T-cell (primary cell): ENCODE measurements at regions not wholly inside any gene's neighbourhood (a gene's known extent, or its start where the extent isn't known, plus 50 kb on each side); places are given as distances from the start of the nearest gene placed in this dataset.

Experiments
- ATAC-seq, 4 experiments: fragments of 200-7000 bp in 3 of 4; fragments of 150-1000 bp in 1 of 4; cut with Tn5 transposase; replicated peaks in 1 of 4; 1 replicate in 3 of 4; 2 replicates in 1 of 4; pipeline ENCODE4 v1.10.0; 2021; ENCODE audit warnings: moderate library complexity in 3 of 4, mild to moderate bottlenecking in 2 of 4, moderate number of reproducible peaks in 1 of 4
- CTCF ChIA-PET, 2 donors: fragments of 300-600 bp; sonication (Branson Sonifier 250); formaldehyde crosslinking; loops; one replicate each; lab custom pipeline; 2022; ENCODE audit warnings: antibody characterized with exemption in 2 of 2; lab: Charles Lee
- POLR2A ChIA-PET, 2 donors: fragments of 300-600 bp; sonication (Branson Sonifier 250); formaldehyde crosslinking; loops; one replicate each; lab custom pipeline; 2022; ENCODE audit warnings: antibody characterized with exemption in 2 of 2; lab: Charles Lee
- DNase-seq, 35 experiments: peaks; one replicate each; pipeline versions ENCODE4 v3.0.0 to v3.0.0-alpha.2; 2013 to 2023
- H3K27ac ChIP-seq: one replicate; pipeline ENCODE4 v1.5.1; 2013; ENCODE audit warnings: low read length
- H3K27me3 ChIP-seq, 2 experiments: replicated peaks in 1 of 2; 1 replicate in 1 of 2; 2 replicates in 1 of 2; pipeline versions ENCODE4 v1.6.1 to v1.7.0; 2013; ENCODE audit warnings: low read length in 1 of 2, mixed read lengths in 1 of 2; ENCODE audit not compliant: control insufficient read depth in 2 of 2, insufficient read depth in 2 of 2; ENCODE audit errors: extremely low read depth in 1 of 2
- H3K36me3 ChIP-seq, 2 donors: 1 replicate in 1 of 2; 2 replicates in 1 of 2; pipeline versions ENCODE4 v1.6.1 to v1.7.0; 2013; ENCODE audit warnings: low read length in 1 of 2; ENCODE audit not compliant: control insufficient read depth in 2 of 2, insufficient read depth in 1 of 2; ENCODE audit errors: extremely low read depth in 1 of 2
- H3K4me1 ChIP-seq, 2 experiments: 1 replicate in 1 of 2; 2 replicates in 1 of 2; pipeline versions ENCODE4 v1.6.1 to v1.7.0; 2013; ENCODE audit warnings: low read length in 2 of 2, mixed read lengths in 1 of 2; ENCODE audit not compliant: insufficient read depth in 2 of 2, control insufficient read depth in 1 of 2; ENCODE audit errors: extremely low read depth in 1 of 2
- H3K4me3 ChIP-seq, 2 donors: 1 replicate in 1 of 2; 2 replicates in 1 of 2; pipeline versions ENCODE4 v1.5.1 to v1.7.0; 2013; ENCODE audit warnings: mild to moderate bottlenecking in 2 of 2, low read length in 1 of 2, moderate library complexity in 1 of 2; ENCODE audit not compliant: control insufficient read depth in 1 of 2; ENCODE audit errors: extremely low read depth in 1 of 2
- H3K9me3 ChIP-seq: 2 replicates; pipeline ENCODE4 v1.7.0; 2013
- H3K27ac Mint-ChIP-seq, 2 donors: one replicate each; pipeline ENCODE4 v1.8.0; 2020 to 2021; ENCODE audit warnings: mild to moderate bottlenecking in 2 of 2, mixed read lengths in 2 of 2
- H3K27me3 Mint-ChIP-seq, 2 donors: one replicate each; pipeline ENCODE4 v1.8.0; 2021 to 2022; ENCODE audit warnings: mixed read lengths in 2 of 2
- H3K36me3 Mint-ChIP-seq: one replicate; pipeline ENCODE4 v1.8.0; 2021; ENCODE audit warnings: mixed read lengths
- H3K4me1 Mint-ChIP-seq, 3 donors: one replicate each; pipeline ENCODE4 v1.8.0; 2020 to 2022; ENCODE audit warnings: mixed read lengths in 3 of 3, mild to moderate bottlenecking in 1 of 3
- H3K4me3 Mint-ChIP-seq, 3 donors: one replicate each; pipeline ENCODE4 v1.8.0; 2020 to 2022; ENCODE audit warnings: mild to moderate bottlenecking in 3 of 3, mixed read lengths in 3 of 3, moderate library complexity in 3 of 3
- H3K9me3 Mint-ChIP-seq, 3 donors: one replicate each; pipeline ENCODE4 v1.8.0; 2020 to 2022; ENCODE audit warnings: mixed read lengths in 3 of 3
- WGBS: methylation state at CpG from one replicate; pipeline ENCODE4 v1.1.5; 2013; ENCODE audit warnings: missing lambda C conversion rate; ENCODE audit not compliant: insufficient coverage; 5-methylcytosine and 5-hydroxymethylcytosine counted together

DNA sequence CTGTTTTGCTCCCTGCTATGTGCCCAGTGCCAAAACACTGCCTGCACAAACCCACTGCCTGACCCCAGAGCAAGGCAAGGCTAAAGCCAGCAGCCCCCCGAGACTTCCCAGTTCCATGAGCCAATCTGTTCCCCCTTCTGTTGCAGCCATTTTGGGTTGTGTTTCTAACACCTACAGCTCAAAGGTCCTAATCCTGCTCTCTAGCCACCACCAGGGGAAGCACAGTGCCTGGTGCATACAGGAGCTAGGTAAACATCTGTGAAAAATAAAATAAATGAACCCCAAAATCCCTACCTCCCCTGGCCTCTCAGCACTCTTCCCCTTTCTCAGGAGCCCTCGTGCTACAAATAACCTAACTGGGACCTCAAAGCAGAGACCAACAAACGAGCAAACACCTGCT is 190.2 kb downstream of the MATN1 start:
- DNase-seq (no peak), ATAC-seq (no peak)
- ChIA-PET POLR2A (no interaction called here), CTCF (no interaction called here)
- H3K27ac ChIP-seq: no peak overlapping the region
- Mint-ChIP-seq H3K27me3 (peaks cover 16 to 21% of the 10 kb centered on the region in 2 donors), H3K36me3 (no peaks in the 10 kb centered on the region), H3K4me1 (no peaks in the 10 kb centered on the region), H3K27ac (no peak overlapping the region), H3K4me3 (no peak overlapping the region), H3K9me3 (no peaks in the 10 kb centered on the region)
- H3K4me1 ChIP-seq: no peaks in the 10 kb centered on the region
- no peak overlapping the region for H3K4me3 ChIP-seq
- H3K9me3 ChIP-seq: no peaks in the 10 kb centered on the region
- no peaks in the 10 kb centered on the region for H3K36me3 ChIP-seq
- H3K27me3 ChIP-seq: peaks cover 0 to 11% of the 10 kb centered on the region in 2 experiments
- 100% methylated on average over 1 of the region's 3 CpGs for WGBS

DNA sequence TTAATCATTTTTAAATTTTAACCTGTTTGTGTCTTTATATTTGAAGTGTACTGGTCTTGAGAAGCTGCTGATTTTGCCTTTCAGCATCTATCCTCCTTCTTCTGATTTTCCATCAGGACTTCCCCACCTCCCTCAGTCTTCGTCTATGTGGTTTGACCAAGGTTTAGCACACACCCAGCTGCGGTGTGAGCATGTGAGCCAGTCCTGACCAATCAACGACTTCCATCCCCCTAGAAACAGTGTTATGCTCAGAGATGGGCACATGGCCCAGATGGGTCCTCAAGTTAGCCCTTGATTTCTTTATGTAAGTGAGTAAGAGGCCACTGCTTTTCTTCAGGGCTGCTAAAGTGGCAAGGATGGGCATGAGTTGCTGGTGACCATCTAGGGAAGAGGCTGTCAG is 190.8 kb downstream of the MATN1 start:
- Mint-ChIP-seq H3K36me3 (no peaks in the 10 kb centered on the region), H3K27me3 (peaks cover 16 to 21% of the 10 kb centered on the region in 2 donors), H3K27ac (no peak overlapping the region), H3K4me1 (no peaks in the 10 kb centered on the region), H3K4me3 (no peak overlapping the region), H3K9me3 (no peaks in the 10 kb centered on the region)
- Histone ChIP-seq H3K4me3 (no peak overlapping the region), H3K9me3 (no peaks in the 10 kb centered on the region), H3K27me3 (peaks cover 0 to 13% of the 10 kb centered on the region in 2 experiments), H3K4me1 (no peaks in the 10 kb centered on the region), H3K27ac (no peak overlapping the region), H3K36me3 (no peaks in the 10 kb centered on the region)
- POLR2A ChIA-PET: no interaction called here
- DNase-seq (no peak), ATAC-seq (no peak)
- CTCF ChIA-PET: no interaction called here
- WGBS: no CpG with 5 or more reads among the region's 3 CpGs

DNA sequence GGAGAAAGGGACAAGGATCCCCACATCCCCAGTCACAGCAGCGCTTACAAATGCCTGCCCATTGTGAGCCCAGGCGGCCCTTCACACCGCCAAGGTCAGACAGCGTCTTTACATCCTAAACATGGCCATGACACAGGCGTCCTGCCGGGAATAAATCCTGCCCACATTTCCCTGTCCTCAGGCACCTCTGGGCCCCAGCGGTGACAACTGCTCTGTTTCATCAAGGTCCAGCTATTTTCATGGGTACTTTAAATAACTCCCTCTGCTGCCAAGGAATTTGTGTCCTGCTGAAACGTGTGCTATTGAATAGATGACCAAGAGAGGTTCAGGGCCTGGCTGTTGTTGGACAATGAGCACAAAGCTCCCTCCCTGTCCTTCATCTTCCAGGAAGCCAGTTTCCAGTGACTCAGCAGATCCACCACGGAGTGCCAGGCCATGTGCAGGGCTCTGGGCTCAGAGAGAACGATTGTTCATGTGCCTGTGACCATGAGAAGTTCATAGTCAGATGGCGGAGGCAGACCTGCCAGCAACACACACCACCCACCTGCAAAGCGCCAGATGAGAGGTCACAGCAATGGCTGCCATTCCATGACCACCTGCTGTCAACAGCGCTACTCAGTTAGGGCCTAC is 195.8 kb downstream of the MATN1 start:
- H3K27ac ChIP-seq: no peak overlapping the region
- ChIA-PET CTCF (no interaction called here), POLR2A (no interaction called here)
- no peaks in the 10 kb centered on the region for H3K36me3 Mint-ChIP-seq
- peaks cover 0 to 26% of the 10 kb centered on the region in 2 experiments for H3K27me3 ChIP-seq
- no peak overlapping the region for H3K27ac Mint-ChIP-seq
- peaks cover 23 to 31% of the 10 kb centered on the region in 2 donors for H3K27me3 Mint-ChIP-seq
- DNase-seq (peak in 1 of 35 experiments; percentile 16), ATAC-seq (no peak)
- no peaks in the 10 kb centered on the region for H3K9me3 Mint-ChIP-seq
- H3K9me3 ChIP-seq: no peaks in the 10 kb centered on the region
- no peaks in the 10 kb centered on the region for H3K36me3 ChIP-seq
- no peaks in the 10 kb centered on the region for H3K4me1 ChIP-seq
- H3K4me3 Mint-ChIP-seq: no peak overlapping the region
- H3K4me3 ChIP-seq: no peak overlapping the region
- no peaks in the 10 kb centered on the region for H3K4me1 Mint-ChIP-seq
- WGBS: 54% methylated on average over 12 of the region's 13 CpGs

GRCh38 chr1:30526652-30527345 is 196.6 kb downstream of the MATN1 start:
- Mint-ChIP-seq H3K9me3 (no peaks in the 10 kb centered on the region), H3K4me3 (no peak overlapping the region), H3K27me3 (peaks cover 27 to 38% of the 10 kb centered on the region in 2 donors), H3K27ac (no peak overlapping the region), H3K4me1 (no peaks in the 10 kb centered on the region), H3K36me3 (no peaks in the 10 kb centered on the region)
- H3K9me3 ChIP-seq: no peaks in the 10 kb centered on the region
- ChIA-PET POLR2A (no interaction called here), CTCF (no interaction called here)
- ATAC-seq: no peak
- H3K36me3 ChIP-seq: no peaks in the 10 kb centered on the region
- H3K4me1 ChIP-seq: no peaks in the 10 kb centered on the region
- H3K27me3 ChIP-seq: peaks cover 0 to 32% of the 10 kb centered on the region in 2 experiments
- no CpG with 5 or more reads among the region's 6 CpGs for WGBS
- no peak overlapping the region for H3K27ac ChIP-seq
- H3K4me3 ChIP-seq: no peak overlapping the region
- peak in 1 of 35 experiments; percentile 8 for DNase-seq

DNA sequence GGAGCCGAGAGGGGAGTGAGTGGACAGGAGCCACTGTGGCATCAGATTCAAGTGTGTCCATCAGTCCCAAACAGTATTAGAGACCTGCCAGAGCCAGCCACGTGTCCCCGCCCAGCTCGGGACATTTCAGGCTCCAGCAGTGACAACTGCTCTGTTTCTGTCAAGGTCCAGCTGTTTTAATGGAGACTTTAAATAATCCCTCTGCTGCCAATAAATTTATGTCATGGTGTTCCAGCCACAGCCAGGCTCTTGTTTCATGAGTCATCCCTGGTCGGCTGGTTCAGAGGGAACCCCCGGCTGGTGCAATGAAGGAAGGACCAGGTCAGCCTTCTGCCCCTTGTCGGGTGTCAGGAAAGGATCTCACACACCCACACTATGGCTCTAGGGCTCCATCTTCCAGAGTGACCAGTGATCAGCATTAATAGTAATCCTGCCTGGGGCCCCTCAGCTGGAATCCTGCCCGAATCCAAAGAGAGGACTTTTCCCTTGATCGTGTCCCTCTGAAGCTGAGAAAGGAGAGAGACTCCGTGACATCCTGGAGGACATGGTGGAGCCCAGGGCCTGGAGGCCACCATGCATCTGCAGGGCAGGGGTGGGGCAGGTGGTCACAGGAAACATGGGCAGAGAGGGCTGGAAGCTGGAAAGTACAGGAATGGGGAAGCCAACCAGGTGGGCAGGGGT is 197.3 kb downstream of the MATN1 start:
- Mint-ChIP-seq H3K4me3 (no peak overlapping the region), H3K9me3 (no peaks in the 10 kb centered on the region), H3K27ac (no peak overlapping the region), H3K27me3 (peaks cover 29 to 39% of the 10 kb centered on the region in 2 donors), H3K4me1 (no peaks in the 10 kb centered on the region), H3K36me3 (no peaks in the 10 kb centered on the region)
- DNase-seq (peak in 2 of 35 experiments; percentile 4 to 21), ATAC-seq (no peak)
- Histone ChIP-seq H3K27ac (no peak overlapping the region), H3K27me3 (peaks cover 0 to 39% of the 10 kb centered on the region in 2 experiments), H3K4me1 (no peaks in the 10 kb centered on the region), H3K9me3 (no peaks in the 10 kb centered on the region), H3K4me3 (no peak overlapping the region), H3K36me3 (no peaks in the 10 kb centered on the region)
- WGBS: 58% methylated on average over 9 of the region's 10 CpGs
- ChIA-PET POLR2A (no interaction called here), CTCF (no interaction called here)

GRCh38 chr1:30525631-30525970 is 197.8 kb downstream of the MATN1 start:
- Mint-ChIP-seq H3K36me3 (no peaks in the 10 kb centered on the region), H3K4me3 (no peak overlapping the region), H3K9me3 (no peaks in the 10 kb centered on the region), H3K27ac (no peak overlapping the region), H3K4me1 (no peaks in the 10 kb centered on the region), H3K27me3 (peaks cover 27 to 37% of the 10 kb centered on the region in 2 donors)
- CTCF ChIA-PET: no interaction called here
- Histone ChIP-seq H3K27me3 (peaks cover 0 to 40% of the 10 kb centered on the region in 2 experiments), H3K27ac (no peak overlapping the region), H3K4me3 (no peak overlapping the region), H3K36me3 (no peaks in the 10 kb centered on the region), H3K4me1 (no peaks in the 10 kb centered on the region), H3K9me3 (no peaks in the 10 kb centered on the region)
- POLR2A ChIA-PET: no interaction called here
- ATAC-seq (no peak), DNase-seq (peak in 2 of 35 experiments; percentile 2 to 9)
- 100% methylated on average over 2 of the region's 4 CpGs for WGBS
